ENCODE measurements at regions not wholly inside any gene's neighbourhood (a gene's known extent, or its start where the extent isn't known, plus 50 kb on each side); places are given as distances from the start of the nearest gene placed in this dataset.
A peak's percentile ranks its signal among the peaks of the same experiment; 100 is the strongest.

DNA sequence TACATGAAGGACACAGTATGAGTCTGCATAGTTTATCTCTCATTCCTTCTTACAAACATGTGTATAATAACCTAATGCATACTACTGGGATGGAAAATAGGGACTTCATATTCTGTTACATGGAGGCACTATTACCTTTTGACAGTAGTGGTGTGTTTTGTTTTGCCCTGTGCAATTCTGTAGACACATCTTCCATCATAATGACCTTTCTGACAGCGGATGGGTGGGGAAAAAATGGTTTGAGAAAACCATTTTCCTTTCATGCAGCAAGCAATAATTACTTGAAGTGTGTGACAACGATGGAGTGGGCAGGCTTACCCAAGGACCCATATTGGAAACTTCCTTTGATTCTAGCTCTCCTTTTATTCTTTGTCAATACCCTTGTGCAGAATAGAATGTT, 153.6 kb upstream of the ONECUT1 start:
- H3K27me3 ChIP-seq, result no peaks in the 10 kb centered on the region
- H3K4me3 Mint-ChIP-seq, result no peak overlapping the region
- no peaks in the 10 kb centered on the region for H3K4me1 ChIP-seq
- H3K27ac Mint-ChIP-seq, result no peak overlapping the region
- H3K27me3 Mint-ChIP-seq (ENCODE audit: insufficient read depth, low read depth), result peaks cover 6% of the 10 kb centered on the region
- TF ChIP-seq EZH2phosphoT487 (IDR thresholded peaks at IDR 0.05), result no peak
- TF ChIP-seq EZH2 (IDR thresholded peaks at IDR 0.05), result no peak
- TF ChIP-seq, protein P1, sequence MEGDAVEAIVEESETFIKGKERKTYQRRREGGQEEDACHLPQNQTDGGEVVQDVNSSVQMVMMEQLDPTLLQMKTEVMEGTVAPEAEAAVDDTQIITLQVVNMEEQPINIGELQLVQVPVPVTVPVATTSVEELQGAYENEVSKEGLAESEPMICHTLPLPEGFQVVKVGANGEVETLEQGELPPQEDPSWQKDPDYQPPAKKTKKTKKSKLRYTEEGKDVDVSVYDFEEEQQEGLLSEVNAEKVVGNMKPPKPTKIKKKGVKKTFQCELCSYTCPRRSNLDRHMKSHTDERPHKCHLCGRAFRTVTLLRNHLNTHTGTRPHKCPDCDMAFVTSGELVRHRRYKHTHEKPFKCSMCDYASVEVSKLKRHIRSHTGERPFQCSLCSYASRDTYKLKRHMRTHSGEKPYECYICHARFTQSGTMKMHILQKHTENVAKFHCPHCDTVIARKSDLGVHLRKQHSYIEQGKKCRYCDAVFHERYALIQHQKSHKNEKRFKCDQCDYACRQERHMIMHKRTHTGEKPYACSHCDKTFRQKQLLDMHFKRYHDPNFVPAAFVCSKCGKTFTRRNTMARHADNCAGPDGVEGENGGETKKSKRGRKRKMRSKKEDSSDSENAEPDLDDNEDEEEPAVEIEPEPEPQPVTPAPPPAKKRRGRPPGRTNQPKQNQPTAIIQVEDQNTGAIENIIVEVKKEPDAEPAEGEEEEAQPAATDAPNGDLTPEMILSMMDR (IDR thresholded peaks at IDR 0.05), result no peak
- no peak overlapping the region for H3K4me2 ChIP-seq
- H3K79me2 ChIP-seq (ENCODE audit: low read depth), result no peaks in the 10 kb centered on the region
- no peaks in the 10 kb centered on the region for H3K9me3 ChIP-seq (ENCODE audit: low read depth)
- H3F3A ChIP-seq (ENCODE audit: low read depth), result no peaks in the 10 kb centered on the region
- H3K9ac ChIP-seq, result no peak overlapping the region
- H3K9me3 Mint-ChIP-seq, result peaks cover 2% of the 10 kb centered on the region
- no peaks in the 10 kb centered on the region for H3K36me3 ChIP-seq
- no peak overlapping the region for H3K27ac ChIP-seq
- no peak overlapping the region for H2AFZ ChIP-seq (replicated peaks)
- no peak overlapping the region for H3K4me3 ChIP-seq
- H3K4me1 Mint-ChIP-seq, result no peaks in the 10 kb centered on the region
- no peak for DNase-seq (ENCODE audit: low spot score)
- no peaks in the 10 kb centered on the region for H3K36me3 Mint-ChIP-seq
- no peaks in the 10 kb centered on the region for H4K20me1 ChIP-seq (ENCODE audit: low read depth)

DNA sequence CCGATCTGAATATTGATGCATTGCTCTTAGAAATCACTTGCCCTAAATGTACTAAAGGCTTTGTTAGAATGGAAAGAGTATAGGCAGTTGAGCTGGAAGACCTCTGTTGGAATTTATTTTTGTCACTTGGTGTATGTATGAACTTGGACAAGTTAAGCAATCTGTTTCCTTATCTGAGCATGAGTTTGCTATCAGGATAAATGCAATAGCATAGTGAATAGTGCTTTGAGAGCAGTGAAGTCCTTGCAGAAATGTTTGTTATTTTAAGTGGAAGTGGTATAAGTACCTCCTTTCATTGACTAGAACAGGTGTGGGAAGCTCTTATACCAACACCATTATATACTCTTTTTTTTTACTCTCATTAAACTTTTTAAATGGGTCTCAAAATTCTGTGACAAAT, 146.4 kb upstream of the ONECUT1 start:
- H3K36me3 ChIP-seq, result no peaks in the 10 kb centered on the region
- Mint-ChIP-seq H3K4me3 (no peak overlapping the region), H3K27ac (no peak overlapping the region), H3K4me1 (no peaks in the 10 kb centered on the region), H3K27me3 (ENCODE audit: insufficient read depth, low read depth) (peaks cover 12% of the 10 kb centered on the region), H3K9me3 (no peaks in the 10 kb centered on the region), H3K36me3 (no peaks in the 10 kb centered on the region)
- no peaks in the 10 kb centered on the region for H3K79me2 ChIP-seq (ENCODE audit: low read depth)
- no peak for TF ChIP-seq EZH2phosphoT487 (IDR thresholded peaks at IDR 0.05)
- no peak for TF ChIP-seq EZH2 (IDR thresholded peaks at IDR 0.05)
- TF ChIP-seq, protein P1 (IDR thresholded peaks at IDR 0.05), result no peak
- no peak overlapping the region for H3K4me3 ChIP-seq
- no peak overlapping the region for H3K27ac ChIP-seq
- H2AFZ ChIP-seq (replicated peaks), result no peak overlapping the region
- no peak for DNase-seq (ENCODE audit: low spot score)
- no peaks in the 10 kb centered on the region for H4K20me1 ChIP-seq (ENCODE audit: low read depth)
- H3K4me1 ChIP-seq, result no peaks in the 10 kb centered on the region
- H3K9me3 ChIP-seq (ENCODE audit: low read depth), result no peaks in the 10 kb centered on the region
- H3F3A ChIP-seq (ENCODE audit: low read depth), result no peaks in the 10 kb centered on the region
- H3K4me2 ChIP-seq, result no peak overlapping the region
- H3K9ac ChIP-seq, result no peak overlapping the region
- no peaks in the 10 kb centered on the region for H3K27me3 ChIP-seq

DNA sequence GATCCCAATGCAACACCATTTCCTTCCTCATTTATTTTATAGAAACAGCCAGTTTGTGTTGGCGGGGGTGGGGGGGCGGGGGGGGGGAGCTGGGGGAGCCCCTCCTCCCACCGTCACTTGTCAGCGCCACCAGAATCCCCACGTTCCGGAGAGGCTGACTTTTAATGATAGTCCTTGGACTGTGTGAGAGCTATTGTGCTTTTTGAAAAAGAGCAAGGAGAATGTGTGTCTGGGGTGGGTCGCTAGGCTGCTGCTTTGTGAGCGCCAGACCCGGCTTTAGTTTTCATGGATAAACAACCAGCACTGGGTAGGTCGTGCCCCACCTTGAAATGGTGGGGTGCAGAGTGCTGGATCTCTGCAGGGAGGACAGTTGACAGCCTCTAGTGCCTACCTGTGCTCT, 135.0 kb upstream of the ONECUT1 start:
- Mint-ChIP-seq H3K27ac (no peak overlapping the region), H3K9me3 (peaks cover 17% of the 10 kb centered on the region), H3K27me3 (ENCODE audit: insufficient read depth, low read depth) (peaks cover 2% of the 10 kb centered on the region), H3K36me3 (no peaks in the 10 kb centered on the region), H3K4me1 (peaks cover 38% of the 10 kb centered on the region), H3K4me3 (no peak overlapping the region)
- Histone ChIP-seq H3K4me2 (peak overlapping the region; percentile 54), H3K9ac (no peak overlapping the region), H4K20me1 (ENCODE audit: low read depth) (no peaks in the 10 kb centered on the region), H3K9me3 (ENCODE audit: low read depth) (peaks cover 6% of the 10 kb centered on the region), H3F3A (ENCODE audit: low read depth) (peaks cover 18% of the 10 kb centered on the region), H3K27ac (peak overlapping the region; percentile 61), H3K36me3 (no peaks in the 10 kb centered on the region), H3K4me1 (peaks cover 21% of the 10 kb centered on the region), H3K27me3 (no peaks in the 10 kb centered on the region), H2AFZ (replicated peaks) (no peak overlapping the region), H3K79me2 (ENCODE audit: low read depth) (no peaks in the 10 kb centered on the region), H3K4me3 (no peak overlapping the region)
- TF ChIP-seq, protein P1 (IDR thresholded peaks at IDR 0.05), result no peak
- no peak for TF ChIP-seq EZH2 (IDR thresholded peaks at IDR 0.05)
- no peak for TF ChIP-seq EZH2phosphoT487 (IDR thresholded peaks at IDR 0.05)
- DNase-seq (ENCODE audit: low spot score), result peak; percentile 56
